Mononuclear cell (primary cell): ENCODE measurements at regions not wholly inside any gene's neighbourhood (a gene's known extent, or its start where the extent isn't known, plus 50 kb on each side); places are given as distances from the start of the nearest gene placed in this dataset.

Experiments
- H3K27me3 ChIP-seq: 2 replicates; pipeline ENCODE4 v1.6.0; 2011; ENCODE audit warnings: low read length, control low read depth; ENCODE audit not compliant: insufficient read depth
- H3K4me1 ChIP-seq: 2 replicates; pipeline ENCODE4 v1.5.1; 2011; ENCODE audit warnings: mild to moderate bottlenecking, low read length, control low read depth; ENCODE audit not compliant: insufficient read depth
- H3K4me3 ChIP-seq: 2 replicates; pipeline ENCODE4 v1.5.1; 2011; ENCODE audit warnings: mild to moderate bottlenecking, low read length, moderate library complexity
- H3K9me3 ChIP-seq: 2 replicates; pipeline ENCODE4 v1.5.1; 2011; ENCODE audit warnings: low read depth, mild to moderate bottlenecking, control low read depth, low read length

GRCh38 chr14:61103541-61104339 is 122.7 kb downstream of the SLC38A6 start:
- H3K9me3 ChIP-seq, result no peaks in the 10 kb centered on the region
- no peak overlapping the region for H3K4me3 ChIP-seq
- no peaks in the 10 kb centered on the region for H3K27me3 ChIP-seq
- H3K4me1 ChIP-seq, result peaks cover 51% of the 10 kb centered on the region

DNA sequence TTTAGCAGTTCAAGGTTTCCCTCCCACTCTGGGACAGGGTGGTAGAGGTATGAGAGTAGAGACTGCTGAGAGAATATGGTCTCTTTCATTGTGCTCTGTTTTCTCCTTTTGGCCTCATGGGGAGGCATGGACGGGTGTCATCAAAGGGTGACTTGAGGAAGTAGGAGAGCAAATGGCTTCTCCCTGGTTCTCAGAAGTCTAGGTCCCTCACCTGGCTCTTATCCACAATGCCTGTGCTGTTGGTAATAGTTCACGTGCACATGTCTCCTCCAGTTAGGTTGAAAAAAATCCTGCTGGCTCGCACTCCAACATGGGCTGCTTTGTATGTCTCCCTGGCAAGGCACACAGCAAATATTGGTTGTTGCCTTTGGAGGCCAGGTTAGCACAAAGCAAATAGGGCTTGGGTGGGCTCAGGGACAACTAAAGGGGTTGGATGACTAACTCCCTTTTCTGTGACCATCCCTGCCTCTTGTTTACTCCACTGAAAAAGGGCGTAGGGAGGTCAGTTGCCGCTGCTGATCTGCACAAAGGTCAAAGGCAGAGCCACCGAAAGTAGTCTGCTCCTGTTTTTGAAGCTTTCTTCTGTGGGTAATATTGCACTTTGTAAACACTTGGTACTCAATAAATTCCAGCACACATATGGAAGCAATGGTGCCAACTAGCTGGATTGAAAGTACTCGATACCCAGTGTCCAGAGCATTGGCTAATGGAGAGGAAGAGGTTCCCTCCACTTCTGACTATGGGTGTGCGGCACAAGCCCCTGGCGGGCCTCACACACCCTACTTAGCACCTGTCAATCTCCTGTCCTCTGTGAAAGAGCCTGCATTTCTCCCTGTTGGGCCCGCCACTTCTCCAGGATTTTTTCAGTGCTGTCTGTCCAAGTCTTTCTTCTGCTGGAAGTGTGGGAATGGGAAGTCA is 121.8 kb downstream of the SLC38A6 start:
- peaks cover 51% of the 10 kb centered on the region for H3K4me1 ChIP-seq
- no peaks in the 10 kb centered on the region for H3K9me3 ChIP-seq
- H3K4me3 ChIP-seq, result no peak overlapping the region
- no peaks in the 10 kb centered on the region for H3K27me3 ChIP-seq
